ENCODE measurements at regions not wholly inside any gene's neighbourhood (a gene's known extent, or its start where the extent isn't known, plus 50 kb on each side); places are given as distances from the start of the nearest gene placed in this dataset.

DNA sequence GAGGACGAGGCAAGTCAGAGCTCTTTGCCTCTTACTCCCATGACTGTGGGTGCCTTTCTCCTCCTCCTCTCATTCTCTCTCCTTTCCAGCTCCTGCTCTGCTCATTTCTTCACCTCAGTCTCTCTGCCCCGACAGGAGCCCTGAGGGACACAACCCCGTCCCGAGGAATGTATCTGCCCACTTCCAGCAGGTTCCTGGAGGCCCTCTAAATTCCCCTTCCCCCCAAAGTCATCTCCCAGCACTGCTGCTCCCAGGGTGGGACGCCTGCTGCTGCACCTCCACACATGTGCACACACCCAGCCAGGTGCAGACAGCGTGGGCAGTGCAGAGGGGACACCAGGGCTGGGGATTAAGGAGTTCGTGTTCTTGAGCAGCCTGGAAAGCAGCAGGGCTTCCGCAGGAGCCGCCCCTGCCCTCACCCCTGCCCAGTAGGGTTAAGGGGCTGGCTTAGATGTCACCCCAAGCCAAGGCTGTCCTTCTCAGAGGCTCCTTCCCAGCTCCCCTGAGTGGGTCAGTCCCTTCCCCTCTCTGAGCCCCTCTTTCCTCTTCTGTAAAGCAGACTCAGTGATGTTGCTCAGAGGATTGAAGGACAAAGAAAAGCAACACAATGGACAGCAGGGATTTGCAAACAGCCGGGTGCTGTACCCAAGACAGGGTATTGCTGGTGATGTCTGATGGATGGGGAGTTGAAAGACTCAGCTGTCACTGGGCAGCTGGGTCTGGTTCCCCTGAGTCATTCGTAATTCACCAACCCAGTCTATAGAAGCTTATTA is 346.0 kb downstream of the MATN1 start:
- TF ChIP-seq, protein P1, sequence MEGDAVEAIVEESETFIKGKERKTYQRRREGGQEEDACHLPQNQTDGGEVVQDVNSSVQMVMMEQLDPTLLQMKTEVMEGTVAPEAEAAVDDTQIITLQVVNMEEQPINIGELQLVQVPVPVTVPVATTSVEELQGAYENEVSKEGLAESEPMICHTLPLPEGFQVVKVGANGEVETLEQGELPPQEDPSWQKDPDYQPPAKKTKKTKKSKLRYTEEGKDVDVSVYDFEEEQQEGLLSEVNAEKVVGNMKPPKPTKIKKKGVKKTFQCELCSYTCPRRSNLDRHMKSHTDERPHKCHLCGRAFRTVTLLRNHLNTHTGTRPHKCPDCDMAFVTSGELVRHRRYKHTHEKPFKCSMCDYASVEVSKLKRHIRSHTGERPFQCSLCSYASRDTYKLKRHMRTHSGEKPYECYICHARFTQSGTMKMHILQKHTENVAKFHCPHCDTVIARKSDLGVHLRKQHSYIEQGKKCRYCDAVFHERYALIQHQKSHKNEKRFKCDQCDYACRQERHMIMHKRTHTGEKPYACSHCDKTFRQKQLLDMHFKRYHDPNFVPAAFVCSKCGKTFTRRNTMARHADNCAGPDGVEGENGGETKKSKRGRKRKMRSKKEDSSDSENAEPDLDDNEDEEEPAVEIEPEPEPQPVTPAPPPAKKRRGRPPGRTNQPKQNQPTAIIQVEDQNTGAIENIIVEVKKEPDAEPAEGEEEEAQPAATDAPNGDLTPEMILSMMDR (IDR thresholded peaks at IDR 0.05), result no peak
- no peak for TF ChIP-seq POLR2A (IDR thresholded peaks at IDR 0.05)
- TF ChIP-seq POLR2AphosphoS5 (IDR thresholded peaks at IDR 0.05), result no peak
